AG04449 (cell line): ENCODE measurements at regions not wholly inside any gene's neighbourhood (a gene's known extent, or its start where the extent isn't known, plus 50 kb on each side); places are given as distances from the start of the nearest gene placed in this dataset.

ENCODE experiments used
- CTCF ChIA-PET: fragments of 350-600 bp; formaldehyde crosslinking; extraction: SDS; loops from one replicate; lab custom pipeline; 2021; ENCODE audit warnings: antibody characterized with exemption; lab: Yijun Ruan, JAX
- POLR2A ChIA-PET: fragments of 400-600, 350-600 bp; formaldehyde crosslinking; extraction: SDS; loops from one replicate; lab custom pipeline; 2020; ENCODE audit warnings: antibody characterized with exemption, inconsistent platforms; lab: Yijun Ruan, JAX
- DNase-seq: peaks from one replicate; pipeline ENCODE4 v3.0.0-alpha.2; 2010; ENCODE audit warnings: low read depth, low spot score
- H3K4me3 ChIP-seq: 2 replicates; pipeline ENCODE4 v1.5.1; 2011; ENCODE audit warnings: low read depth, mild to moderate bottlenecking, control low read depth, low read length
- CTCF ChIP-seq: IDR thresholded peaks from one replicate; pipeline ENCODE4 v1.5.1; 2011; ENCODE audit warnings: mild to moderate bottlenecking, moderate library complexity, low read length, control low read depth, inconsistent platforms; ENCODE audit not compliant: insufficient read depth; ENCODE audit errors: missing control alignments

GRCh38 chr10:60614363-60614762 is 163.9 kb upstream of the CDK1 start:
- no peak for TF ChIP-seq CTCF
- POLR2A ChIA-PET = no interaction called here
- CTCF ChIA-PET = interaction anchor here (0.9 to 1.4 kb wide), 3 partner anchors 21 to 172 kb away, joined by 3 read pairs; no protein-coding TSS in a partner anchor
- no peak for DNase-seq
- no peak overlapping the region for H3K4me3 ChIP-seq

- TF ChIP-seq CTCF = no peak
- no peak overlapping the region for H3K4me3 ChIP-seq
- CTCF ChIA-PET = interaction anchor here (0.6 to 0.9 kb wide), 2 partner anchors 11 to 1655 kb away, joined by 3 read pairs; no protein-coding TSS in a partner anchor
- no peak for DNase-seq
- POLR2A ChIA-PET = no interaction called here
Measured at GRCh38 chr10:60613434-60613833, 164.8 kb upstream of the CDK1 start.

- ChIA-PET POLR2A (no interaction called here), CTCF (no interaction called here)
- H3K4me3 ChIP-seq = no peak overlapping the region
- DNase-seq = no peak
- no peak for TF ChIP-seq CTCF
Measured at GRCh38 chr10:60611291-60611747, 167.0 kb upstream of the CDK1 start.

- DNase-seq = no peak
- POLR2A ChIA-PET = interaction anchor here (1.3 kb wide), 1 partner anchor 34 kb away, joined by 3 read pairs; no protein-coding TSS in a partner anchor
- H3K4me3 ChIP-seq = no peak overlapping the region
- TF ChIP-seq CTCF = no peak
- CTCF ChIA-PET = no interaction called here
Measured at GRCh38 chr10:60607372-60607771, 170.9 kb upstream of the CDK1 start.

GRCh38 chr10:60606343-60607080 is 171.8 kb upstream of the CDK1 start:
- CTCF ChIA-PET = interaction anchor here (0.9 to 3.0 kb wide), 3 partner anchors 11 to 162 kb away, joined by 3 to 12 read pairs (median 5); no protein-coding TSS in a partner anchor
- POLR2A ChIA-PET = interaction anchor here (1.3 kb wide), 1 partner anchor 34 kb away, joined by 3 read pairs; no protein-coding TSS in a partner anchor
- peak; percentile 45 for DNase-seq
- TF ChIP-seq CTCF = no peak
- no peak overlapping the region for H3K4me3 ChIP-seq

GRCh38 chr10:60605476-60605875 is 172.8 kb upstream of the CDK1 start:
- no peak for TF ChIP-seq CTCF
- POLR2A ChIA-PET = no interaction called here
- no peak overlapping the region for H3K4me3 ChIP-seq
- DNase-seq = no peak
- CTCF ChIA-PET = interaction anchor here (0.9 to 3.0 kb wide), 5 partner anchors 10 to 161 kb away, joined by 3 to 12 read pairs (median 5); no protein-coding TSS in a partner anchor
